Glutamatergic neuron (in vitro differentiated cells): ENCODE measurements at regions not wholly inside any gene's neighbourhood (a gene's known extent, or its start where the extent isn't known, plus 50 kb on each side); places are given as distances from the start of the nearest gene placed in this dataset.

Experiments used
- DNase-seq: peaks from one replicate; pipeline ENCODE4 v3.0.0; 2022
- H3K27ac Mint-ChIP-seq: one replicate; pipeline ENCODE4 v1.8.0; 2020; ENCODE audit warnings: mild to moderate bottlenecking, mixed read lengths, inconsistent platforms; ENCODE audit not compliant: unreplicated experiment
- H3K27me3 Mint-ChIP-seq: one replicate; pipeline ENCODE4 v1.8.0; 2020; ENCODE audit warnings: mild to moderate bottlenecking, moderate library complexity, mixed read lengths, inconsistent platforms; ENCODE audit not compliant: unreplicated experiment
- H3K36me3 Mint-ChIP-seq: one replicate; pipeline ENCODE4 v1.8.0; 2020; ENCODE audit warnings: mild to moderate bottlenecking, mixed read lengths, inconsistent platforms; ENCODE audit not compliant: unreplicated experiment
- H3K4me1 Mint-ChIP-seq: one replicate; pipeline ENCODE4 v1.8.0; 2020; ENCODE audit warnings: mild to moderate bottlenecking, low read depth, mixed read lengths, inconsistent platforms; ENCODE audit not compliant: unreplicated experiment
- H3K4me3 Mint-ChIP-seq: one replicate; pipeline ENCODE4 v1.8.0; 2020; ENCODE audit warnings: mild to moderate bottlenecking, mixed read lengths, inconsistent platforms; ENCODE audit not compliant: unreplicated experiment
- H3K9me3 Mint-ChIP-seq: one replicate; pipeline ENCODE4 v1.8.0; 2020; ENCODE audit warnings: mild to moderate bottlenecking, moderate library complexity, mixed read lengths, inconsistent platforms; ENCODE audit not compliant: unreplicated experiment
- TF ChIP-seq, protein P1 (sequence below): fragments of 200-600 bp; sonication (generic); IDR thresholded peaks from one replicate; pipeline ENCODE4 v1.5.0; 2021; ENCODE audit not compliant: partially characterized antibody, unreplicated experiment

DNA sequence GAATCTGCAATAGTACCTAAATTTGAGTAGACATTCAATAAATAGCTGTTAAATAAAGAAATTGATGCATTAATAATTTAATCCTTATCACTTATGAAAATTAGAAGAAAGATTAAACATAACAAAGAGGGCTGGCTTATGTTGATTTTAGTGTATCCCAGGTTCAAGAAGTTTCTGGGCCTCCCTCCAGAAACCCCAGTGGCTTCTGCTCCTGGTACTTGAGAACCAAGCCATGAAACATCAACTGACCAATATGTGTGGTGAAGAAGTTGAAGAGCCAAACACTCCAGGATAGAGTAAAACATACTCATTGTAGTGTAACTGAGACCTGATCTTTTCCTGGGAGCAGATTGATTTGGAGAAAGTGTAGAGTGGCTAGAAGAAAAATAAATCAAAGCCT, 1465.7 kb upstream of the PIK3C3 start:
- TF ChIP-seq, protein P1, sequence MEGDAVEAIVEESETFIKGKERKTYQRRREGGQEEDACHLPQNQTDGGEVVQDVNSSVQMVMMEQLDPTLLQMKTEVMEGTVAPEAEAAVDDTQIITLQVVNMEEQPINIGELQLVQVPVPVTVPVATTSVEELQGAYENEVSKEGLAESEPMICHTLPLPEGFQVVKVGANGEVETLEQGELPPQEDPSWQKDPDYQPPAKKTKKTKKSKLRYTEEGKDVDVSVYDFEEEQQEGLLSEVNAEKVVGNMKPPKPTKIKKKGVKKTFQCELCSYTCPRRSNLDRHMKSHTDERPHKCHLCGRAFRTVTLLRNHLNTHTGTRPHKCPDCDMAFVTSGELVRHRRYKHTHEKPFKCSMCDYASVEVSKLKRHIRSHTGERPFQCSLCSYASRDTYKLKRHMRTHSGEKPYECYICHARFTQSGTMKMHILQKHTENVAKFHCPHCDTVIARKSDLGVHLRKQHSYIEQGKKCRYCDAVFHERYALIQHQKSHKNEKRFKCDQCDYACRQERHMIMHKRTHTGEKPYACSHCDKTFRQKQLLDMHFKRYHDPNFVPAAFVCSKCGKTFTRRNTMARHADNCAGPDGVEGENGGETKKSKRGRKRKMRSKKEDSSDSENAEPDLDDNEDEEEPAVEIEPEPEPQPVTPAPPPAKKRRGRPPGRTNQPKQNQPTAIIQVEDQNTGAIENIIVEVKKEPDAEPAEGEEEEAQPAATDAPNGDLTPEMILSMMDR = no peak

GRCh38 chr18:40485318-40485717, 1469.7 kb upstream of the PIK3C3 start:
- Mint-ChIP-seq H3K4me1 (no peaks in the 10 kb centered on the region), H3K9me3 (no peaks in the 10 kb centered on the region), H3K27ac (no peak overlapping the region), H3K4me3 (no peak overlapping the region), H3K27me3 (no peaks in the 10 kb centered on the region), H3K36me3 (no peaks in the 10 kb centered on the region)
- TF ChIP-seq, protein P1 = no peak
- no peak for DNase-seq

More for the DNA sequence above, 1465.7 kb upstream of the PIK3C3 start:
- no peaks in the 10 kb centered on the region for H3K27me3 Mint-ChIP-seq
- H3K4me3 Mint-ChIP-seq = no peak overlapping the region
- no peaks in the 10 kb centered on the region for H3K36me3 Mint-ChIP-seq
- no peaks in the 10 kb centered on the region for H3K4me1 Mint-ChIP-seq
- no peak for DNase-seq
- no peaks in the 10 kb centered on the region for H3K9me3 Mint-ChIP-seq
- H3K27ac Mint-ChIP-seq = no peak overlapping the region

- TF ChIP-seq, protein P1 = no peak
- H3K27me3 Mint-ChIP-seq = peaks cover 3% of the 10 kb centered on the region
- peaks cover 4% of the 10 kb centered on the region for H3K9me3 Mint-ChIP-seq
- H3K36me3 Mint-ChIP-seq = no peaks in the 10 kb centered on the region
- H3K4me1 Mint-ChIP-seq = peaks cover 15% of the 10 kb centered on the region
- peak overlapping the region; percentile 87 for H3K27ac Mint-ChIP-seq
- peak; percentile 20 for DNase-seq
- peak overlapping the region; percentile 41 for H3K4me3 Mint-ChIP-seq
These were observed 1481.6 kb upstream of the PIK3C3 start for GRCh38 chr18:40473221-40474029.

- Mint-ChIP-seq H3K4me1 (peaks cover 15% of the 10 kb centered on the region), H3K4me3 (no peak overlapping the region), H3K27ac (no peak overlapping the region), H3K36me3 (no peaks in the 10 kb centered on the region), H3K27me3 (peaks cover 3% of the 10 kb centered on the region), H3K9me3 (peaks cover 2% of the 10 kb centered on the region)
- DNase-seq = no peak
- TF ChIP-seq, protein P1 = no peak
These were observed 1484.3 kb upstream of the PIK3C3 start for GRCh38 chr18:40470723-40471122.

- Mint-ChIP-seq H3K27me3 (peaks cover 3% of the 10 kb centered on the region), H3K36me3 (no peaks in the 10 kb centered on the region), H3K4me3 (no peak overlapping the region), H3K4me1 (peaks cover 15% of the 10 kb centered on the region), H3K27ac (no peak overlapping the region), H3K9me3 (peaks cover 2% of the 10 kb centered on the region)
- no peak for DNase-seq
- TF ChIP-seq, protein P1 = no peak
These were observed 1485.2 kb upstream of the PIK3C3 start for GRCh38 chr18:40469851-40470250.
